ENCODE measurements at regions not wholly inside any gene's neighbourhood (a gene's known extent, or its start where the extent isn't known, plus 50 kb on each side); places are given as distances from the start of the nearest gene placed in this dataset.
A peak's percentile ranks its signal among the peaks of the same experiment; 100 is the strongest.
"Not testable (repeated sequence)": the region's sequence is repeated elsewhere in the genome, so short reads cannot be mapped to it uniquely, and the experiment has no call there.

DNA sequence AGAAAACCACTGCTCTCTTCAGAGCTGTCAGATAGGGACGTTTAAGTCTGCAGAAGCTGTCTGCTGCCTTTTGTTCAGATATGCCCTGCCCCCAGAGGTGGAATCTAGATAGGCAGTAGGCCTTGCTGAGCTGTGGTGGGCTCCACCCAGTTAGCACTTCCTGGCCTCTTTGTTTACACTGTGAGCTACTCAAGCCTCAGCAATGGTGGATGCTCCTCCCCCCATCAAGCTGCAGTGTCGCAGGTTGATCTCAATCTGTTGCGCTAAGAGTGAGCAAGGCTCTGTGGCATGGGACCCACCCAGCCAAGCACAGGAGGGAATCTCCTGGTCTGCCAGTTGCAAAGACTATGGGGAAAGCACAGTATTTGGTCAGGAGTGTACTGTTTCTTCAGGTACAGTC is 59.2 kb upstream of the ZNF641 start:
- H3K27ac ChIP-seq, H3K4me3 ChIP-seq: not testable (repeated sequence)

- no peak overlapping the region for H3K27ac ChIP-seq
- H3K4me3 ChIP-seq: no peak overlapping the region
Measured at GRCh38 chr12:48413388-48413787, 59.0 kb upstream of the ANP32D start.

GRCh38 chr12:48414021-48414420 is 58.3 kb upstream of the ANP32D start:
- peak overlapping the region in 1 of 21 experiments; percentile 18 for H3K27ac ChIP-seq
- H3K4me3 ChIP-seq: no peak overlapping the region

DNA sequence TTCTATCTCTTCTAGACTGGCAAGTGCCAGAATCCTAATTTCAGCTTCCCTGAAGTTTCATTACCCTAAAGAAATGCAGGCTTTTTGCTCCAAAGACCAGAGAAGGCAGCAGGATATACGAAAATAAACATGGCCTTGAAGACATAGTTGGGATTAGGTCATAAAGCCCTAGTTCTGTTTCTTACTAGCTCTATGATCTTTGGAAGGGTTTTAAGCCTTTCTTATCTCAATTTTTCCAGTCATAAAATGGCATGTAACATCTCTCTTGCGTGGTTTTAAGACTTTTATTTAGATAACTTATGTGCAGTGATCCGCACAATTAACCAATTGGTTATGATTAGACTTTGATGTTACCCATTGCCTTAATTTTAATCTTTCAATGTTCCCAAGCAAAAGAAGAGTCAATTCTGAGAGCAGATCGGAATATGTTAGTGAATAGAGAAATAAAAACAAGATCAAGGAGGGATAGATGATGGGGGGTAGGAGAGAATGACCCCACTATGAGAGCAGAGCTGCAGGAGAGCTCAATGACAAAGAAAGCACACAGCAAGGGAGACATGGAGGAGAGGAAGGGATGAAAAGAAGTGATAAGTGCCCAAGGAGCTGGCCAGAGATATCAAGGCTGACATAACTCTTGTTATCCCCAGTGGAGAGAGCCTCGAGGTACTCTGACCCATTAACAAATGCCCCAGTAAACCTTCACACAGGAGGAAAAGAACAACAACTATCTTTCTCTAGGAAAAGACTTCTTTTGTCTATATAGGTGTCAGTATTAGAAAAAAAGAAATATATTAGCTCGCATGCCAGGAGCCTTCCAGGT is 53.0 kb upstream of the ANP32D start:
- no peak overlapping the region for H3K27ac ChIP-seq

GRCh38 chr12:48420039-48420775 is 52.2 kb upstream of the ANP32D start:
- Histone ChIP-seq H3K27ac (no peak overlapping the region), H3K4me3 (no peak overlapping the region)

More for the DNA sequence above, 53.0 kb upstream of the ANP32D start:
- H3K4me3 ChIP-seq: no peak overlapping the region

GRCh38 chr12:48422060-48422459 is 50.3 kb upstream of the ANP32D start:
- no peak overlapping the region for H3K27ac ChIP-seq
- H3K4me3 ChIP-seq: no peak overlapping the region

Measured in skin epidermis (tissue), 12 donors.